Cardiac fibroblast (primary cell): ENCODE measurements at regions not wholly inside any gene's neighbourhood (a gene's known extent, or its start where the extent isn't known, plus 50 kb on each side); places are given as distances from the start of the nearest gene placed in this dataset.
A peak's percentile ranks its signal among the peaks of the same experiment; 100 is the strongest.

ENCODE experiments used
- DNase-seq, 2 donors: peaks; one replicate each; pipeline versions ENCODE4 v3.0.0 to v3.0.0-alpha.2; 2010; ENCODE audit warnings: low read depth in 2 of 2
- H3K4me3 ChIP-seq, 2 donors: replicated peaks in 1 of 2; 1 replicate in 1 of 2; 2 replicates in 1 of 2; pipeline ENCODE4 v1.5.1; 2011; ENCODE audit warnings: low read depth in 2 of 2, low read length in 2 of 2, mild to moderate bottlenecking in 2 of 2, moderate library complexity in 1 of 2
- CTCF ChIP-seq: IDR thresholded peaks from one replicate; pipeline ENCODE4 v1.5.1; 2011; ENCODE audit warnings: low read depth, mild to moderate bottlenecking, low read length, inconsistent platforms

GRCh38 chr20:58135441-58136148, 92.9 kb downstream of the ANKRD60 start:
- no peak for DNase-seq
- TF ChIP-seq CTCF, result no peak
- no peak overlapping the region for H3K4me3 ChIP-seq

GRCh38 chr20:58133020-58133808, 95.2 kb downstream of the ANKRD60 start:
- no peak overlapping the region for H3K4me3 ChIP-seq
- DNase-seq, result no peak
- TF ChIP-seq CTCF, result no peak

GRCh38 chr20:58131551-58132142, 96.8 kb downstream of the ANKRD60 start:
- TF ChIP-seq CTCF, result no peak
- no peak overlapping the region for H3K4me3 ChIP-seq
- peak; percentile 64 to 65 for DNase-seq

- no peak for TF ChIP-seq CTCF
- no peak overlapping the region for H3K4me3 ChIP-seq
- peak; percentile 2 to 16 for DNase-seq
Measured at GRCh38 chr20:58131151-58131550, 97.3 kb downstream of the ANKRD60 start.

- DNase-seq, result no peak
Measured at GRCh38 chr20:58130581-58130980, 97.9 kb downstream of the ANKRD60 start.

GRCh38 chr20:58130156-58130555, 98.3 kb downstream of the ANKRD60 start:
- TF ChIP-seq CTCF, result no peak
- no peak overlapping the region for H3K4me3 ChIP-seq
- no peak for DNase-seq

More at GRCh38 chr20:58130581-58130980, 97.9 kb downstream of the ANKRD60 start:
- TF ChIP-seq CTCF, result no peak
- H3K4me3 ChIP-seq, result no peak overlapping the region
